HG03060 (cell line): ENCODE measurements at regions not wholly inside any gene's neighbourhood (a gene's known extent, or its start where the extent isn't known, plus 50 kb on each side); places are given as distances from the start of the nearest gene placed in this dataset.

Experiments used
- ATAC-seq: cut with Tn5 transposase; IDR thresholded peaks from one replicate; pipeline ENCODE4 v1.9.1; 2021; ENCODE audit warnings: low read depth, moderate number of reproducible peaks; ENCODE audit not compliant: unreplicated experiment

DNA sequence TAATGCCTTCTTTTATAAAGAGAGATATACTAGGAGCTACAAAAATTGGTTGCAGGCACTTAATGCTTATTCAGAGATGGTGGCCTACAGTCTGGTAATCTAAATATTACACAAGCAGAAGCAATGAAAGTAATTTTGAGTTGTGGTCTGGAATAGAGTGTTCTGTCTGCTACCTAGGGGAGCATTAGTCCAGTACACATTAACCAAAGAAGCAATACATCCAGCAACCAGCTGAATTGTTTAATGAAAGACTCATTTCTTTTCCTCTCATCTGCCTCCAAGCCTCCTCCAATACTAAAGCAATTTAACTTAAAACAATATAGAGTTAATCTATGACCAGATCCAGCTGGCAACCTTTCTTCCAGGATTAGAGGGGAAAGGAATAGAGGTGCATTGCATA, 877.1 kb upstream of the CNTN5 start:
- no peak for ATAC-seq

- no peak for ATAC-seq
These were observed 867.0 kb upstream of the CNTN5 start for GRCh38 chr11:98153752-98154151.

DNA sequence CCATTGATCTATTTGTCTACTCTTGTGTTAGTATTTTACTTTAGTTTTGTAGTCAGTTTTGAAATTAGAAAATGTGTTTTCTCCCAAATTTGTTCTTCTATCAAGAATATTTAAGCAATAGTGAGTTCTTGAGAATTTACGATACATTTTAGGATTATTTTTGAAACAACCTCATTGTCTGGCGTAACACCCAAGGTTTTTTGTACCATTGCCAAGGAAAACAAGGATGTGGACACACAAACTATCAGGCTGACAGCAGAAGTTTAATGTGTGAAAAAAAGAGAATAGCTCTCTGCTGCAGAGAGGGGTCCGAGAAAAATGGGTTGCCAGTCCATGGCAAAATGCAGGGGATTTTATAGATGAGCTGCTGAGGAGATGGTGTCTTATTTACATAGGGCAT, 865.1 kb upstream of the CNTN5 start:
- no peak for ATAC-seq

- no peak for ATAC-seq
These were observed 842.8 kb upstream of the CNTN5 start for GRCh38 chr11:98177925-98178324.

- no peak for ATAC-seq
These were observed 840.2 kb upstream of the CNTN5 start for GRCh38 chr11:98180511-98180910.

- no peak for ATAC-seq
These were observed 839.8 kb upstream of the CNTN5 start for GRCh38 chr11:98180921-98181320.

- ATAC-seq = no peak
These were observed 837.7 kb upstream of the CNTN5 start for GRCh38 chr11:98183034-98183433.

DNA sequence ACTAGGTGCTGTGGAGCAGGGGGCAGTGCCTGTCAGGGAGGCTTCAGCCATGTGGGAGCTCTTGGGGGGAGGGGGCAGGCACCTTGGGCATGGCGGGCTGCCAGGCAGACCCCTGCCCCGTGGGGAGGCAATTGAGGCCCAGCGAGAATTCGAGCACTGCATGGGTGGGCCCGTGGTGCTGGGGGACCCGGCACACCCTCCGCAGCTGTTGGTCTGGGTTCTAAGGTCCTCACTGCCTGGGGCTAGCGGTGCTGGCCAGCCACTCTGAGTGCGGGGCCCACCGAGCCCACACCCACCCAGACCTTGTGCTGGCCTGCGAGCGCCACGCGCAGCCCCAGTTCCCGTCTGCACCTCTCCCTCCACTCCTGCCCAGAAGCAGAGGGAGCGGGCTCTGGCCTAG, 835.5 kb upstream of the CNTN5 start:
- no peak for ATAC-seq

GRCh38 chr11:98194611-98195010, 826.1 kb upstream of the CNTN5 start:
- no peak for ATAC-seq

- ATAC-seq = no peak
These were observed 825.4 kb upstream of the CNTN5 start for GRCh38 chr11:98195300-98195699.

DNA sequence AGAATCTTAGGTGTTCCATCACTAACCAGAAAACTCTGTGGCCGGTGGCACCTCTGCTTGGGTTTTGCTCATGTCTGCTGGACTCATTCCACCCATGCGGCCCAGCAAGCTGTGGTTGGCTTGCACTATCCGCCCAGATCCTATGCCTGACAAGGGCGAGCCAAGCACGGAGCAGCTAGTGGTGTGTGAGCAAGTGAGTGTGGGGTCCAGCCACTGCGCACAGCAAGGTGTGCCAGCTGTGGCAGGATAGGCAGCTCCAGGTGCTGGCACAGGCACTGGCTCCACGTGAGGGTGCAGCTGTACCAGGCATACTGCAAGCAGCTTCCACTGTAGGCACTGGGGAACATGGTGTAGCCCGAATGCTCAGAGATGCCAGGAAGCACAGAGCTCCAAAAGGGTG, 813.7 kb upstream of the CNTN5 start:
- ATAC-seq = no peak

DNA sequence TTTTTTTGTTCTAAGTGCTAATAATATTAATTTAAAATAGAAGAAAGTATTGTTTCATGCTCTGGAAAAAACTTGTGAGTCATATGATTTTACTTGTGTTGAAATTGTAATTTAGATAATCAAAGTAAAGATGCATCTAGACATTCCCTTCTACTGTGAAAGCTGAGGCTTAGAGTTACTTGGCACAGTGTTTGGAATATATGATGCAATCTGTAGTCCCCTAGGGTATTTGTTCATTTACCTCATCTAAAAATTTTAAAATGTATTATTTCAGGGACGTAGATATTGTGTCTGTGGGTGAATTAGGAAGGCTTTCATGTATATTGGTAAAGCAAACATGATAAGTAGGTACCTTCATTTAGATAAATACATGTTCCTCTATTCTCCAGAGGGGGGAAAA, 793.5 kb upstream of the CNTN5 start:
- no peak for ATAC-seq

DNA sequence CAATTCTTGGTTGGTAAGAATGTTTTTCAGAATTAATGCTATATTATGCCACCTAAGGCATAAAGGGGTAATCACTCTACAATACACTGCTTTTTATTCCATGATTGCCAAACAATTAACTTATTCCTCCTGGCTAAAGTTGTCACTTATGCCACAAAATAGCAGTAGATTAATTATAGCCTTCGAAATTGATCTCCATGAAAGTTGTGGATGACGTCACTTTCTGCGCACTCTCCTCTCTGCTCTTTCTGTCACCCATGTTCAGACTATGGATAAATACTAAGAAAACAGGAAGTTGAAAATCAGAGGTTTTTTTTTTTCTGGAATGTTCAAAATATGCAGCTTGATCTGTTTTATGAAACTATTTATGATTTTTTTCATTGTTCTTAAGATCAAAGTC, 790.1 kb upstream of the CNTN5 start:
- ATAC-seq = no peak

DNA sequence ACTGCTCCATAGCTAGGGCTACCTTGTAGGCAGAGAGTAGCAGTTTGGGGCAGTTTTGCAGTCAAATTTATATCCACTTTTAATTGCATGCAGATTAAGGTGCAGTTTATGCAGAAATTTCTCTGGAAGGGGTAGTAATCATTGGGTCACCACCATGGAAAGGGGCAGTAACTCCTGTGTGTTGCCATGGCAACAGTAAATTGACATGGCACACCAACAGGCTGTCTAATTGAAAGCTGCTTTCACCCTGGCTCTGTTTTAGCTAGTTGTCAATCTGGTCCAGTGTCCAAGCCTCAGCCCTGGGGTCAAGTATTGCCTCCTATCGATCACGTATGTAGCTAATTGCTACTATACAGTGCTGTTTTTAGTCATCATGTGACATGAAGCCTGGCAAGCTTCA, 786.1 kb upstream of the CNTN5 start:
- ATAC-seq = no peak

GRCh38 chr11:98243897-98244296, 776.9 kb upstream of the CNTN5 start:
- no peak for ATAC-seq

DNA sequence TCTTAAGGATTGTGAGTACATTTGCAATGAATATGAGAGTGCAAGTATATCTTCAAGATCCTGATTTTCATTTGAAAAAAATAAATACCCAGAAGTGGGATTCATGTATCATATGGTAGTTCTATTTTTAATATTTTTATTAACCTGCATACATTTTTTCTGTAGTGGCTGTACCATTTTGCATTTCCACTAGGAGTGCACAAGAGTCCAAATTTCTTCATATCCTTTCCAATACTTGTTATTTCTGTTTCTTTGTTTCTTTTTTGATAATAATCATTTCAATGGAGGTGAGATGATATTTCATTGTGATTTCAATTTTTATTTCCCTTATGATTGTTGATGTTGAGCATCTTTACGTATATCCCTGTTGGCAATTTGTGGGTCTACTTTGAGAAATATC, 759.8 kb upstream of the CNTN5 start:
- ATAC-seq = no peak

DNA sequence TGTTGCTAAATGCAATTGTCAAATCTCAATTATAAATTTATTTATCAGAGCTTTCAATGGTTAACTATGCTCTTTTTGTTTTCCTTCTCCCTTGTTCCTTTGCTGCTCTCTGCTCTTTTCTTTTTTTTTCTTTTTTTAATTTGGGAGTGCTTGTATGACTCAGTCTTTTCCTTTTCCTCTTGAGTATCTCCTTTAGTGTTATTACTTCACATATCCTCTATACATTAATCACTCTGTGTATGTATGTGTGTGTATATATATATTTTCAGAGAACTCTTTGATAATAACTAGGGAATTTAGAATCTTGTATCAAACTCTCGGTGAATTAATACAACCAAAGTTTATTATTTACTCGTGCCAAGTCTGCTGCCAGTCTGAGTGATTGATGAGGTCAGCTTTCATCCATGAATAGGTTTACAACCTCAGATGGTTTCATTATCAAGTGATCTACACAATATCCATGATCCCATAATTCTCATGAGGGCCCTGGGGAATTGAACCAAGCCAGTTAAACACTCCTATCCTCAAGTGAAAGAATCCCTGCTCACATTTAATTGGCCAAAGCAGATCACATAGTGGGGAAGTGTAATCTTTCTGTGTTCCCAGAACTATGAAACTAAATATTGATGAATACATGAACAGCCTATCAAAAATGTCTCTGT, 743.4 kb upstream of the CNTN5 start:
- ATAC-seq = no peak

GRCh38 chr11:98289617-98290263, 731.0 kb upstream of the CNTN5 start:
- no peak for ATAC-seq

DNA sequence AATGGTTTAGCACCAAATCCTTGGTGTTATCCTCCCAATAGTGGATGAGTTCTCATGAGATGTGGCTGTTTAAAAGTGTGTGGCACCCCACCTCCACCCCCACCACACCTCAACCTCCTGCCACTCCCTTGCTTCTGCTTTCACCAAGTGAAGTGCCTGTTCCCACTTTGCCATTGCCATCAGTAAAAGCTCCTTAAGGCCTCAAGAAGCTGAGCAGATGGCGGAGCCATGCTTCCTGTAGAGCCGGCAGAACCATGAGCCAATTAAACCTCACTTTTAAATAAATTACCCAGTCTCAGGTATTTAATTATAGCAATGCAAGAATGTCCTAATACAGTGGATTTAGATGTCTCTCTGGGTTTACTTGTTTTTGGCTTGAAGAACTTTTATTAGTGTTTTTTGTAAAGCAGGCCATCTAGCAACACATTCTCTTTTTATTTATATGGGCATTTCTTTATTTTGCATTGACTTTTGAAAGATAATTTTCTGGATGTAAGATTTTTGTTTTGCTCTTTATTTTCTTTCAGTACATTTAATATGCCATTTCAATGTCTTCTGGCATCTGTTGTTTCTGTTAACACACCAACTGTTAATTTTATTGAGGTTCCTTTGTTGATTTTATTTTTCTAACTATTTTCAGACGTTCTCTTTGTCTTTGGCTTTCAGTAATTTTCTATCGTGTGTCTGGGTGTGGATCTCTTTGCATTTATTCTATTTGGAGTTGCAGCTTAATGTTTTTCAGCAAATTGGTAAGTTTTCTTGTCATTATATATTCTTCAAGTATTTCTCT, 724.5 kb upstream of the CNTN5 start:
- ATAC-seq = no peak

DNA sequence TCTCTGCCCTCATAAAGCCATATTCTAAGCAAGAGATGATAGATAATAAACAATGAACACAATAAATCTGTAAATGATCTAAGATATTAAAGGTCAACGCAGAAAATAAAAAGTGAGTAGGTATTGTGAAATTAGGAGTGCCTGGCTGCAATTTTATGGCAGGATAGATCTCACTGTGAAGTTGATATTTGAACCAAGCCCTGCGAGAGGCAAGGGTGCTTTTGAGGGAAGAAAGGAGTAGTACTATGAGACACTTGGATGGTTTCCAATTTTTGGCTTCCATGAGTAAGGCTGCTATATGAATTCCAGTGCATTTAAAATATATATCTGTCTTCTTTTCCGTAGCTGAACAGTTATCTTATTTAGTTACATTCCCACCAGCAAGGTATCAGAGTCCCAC, 720.0 kb upstream of the CNTN5 start:
- no peak for ATAC-seq

- ATAC-seq = no peak
These were observed 712.8 kb upstream of the CNTN5 start for GRCh38 chr11:98307827-98308491.
